GM23338 (cell line): ENCODE measurements at regions not wholly inside any gene's neighbourhood (a gene's known extent, or its start where the extent isn't known, plus 50 kb on each side); places are given as distances from the start of the nearest gene placed in this dataset.

Source experiments
- ATAC-seq: fragments of 200-7000 bp; cut with Tn5 transposase; 3 replicates; pipeline ENCODE4 v1.9.1; 2020
- DNase-seq: peaks from one replicate; pipeline ENCODE4 v3.0.0-alpha.2; 2015; ENCODE audit warnings: low spot score
- H2AFZ ChIP-seq: fragments of 200-600 bp; sonication (generic); 2 replicates; pipeline ENCODE4 v1.8.0; 2016; ENCODE audit warnings: antibody characterized with exemption, mild to moderate bottlenecking, moderate library complexity
- H3F3A ChIP-seq: fragments of 200-600 bp; sonication (generic); replicated peaks from 2 replicates; pipeline ENCODE4 v1.8.0; 2017; ENCODE audit warnings: antibody characterized with exemption, mixed run types, low read depth
- H3K27ac ChIP-seq: fragments of 200-600 bp; sonication (generic); 2 replicates; pipeline ENCODE4 v1.6.1; 2016; ENCODE audit warnings: low read depth
- H3K27me3 ChIP-seq: fragments of 200-600 bp; sonication (generic); 2 replicates; pipeline ENCODE4 v1.8.0; 2016; ENCODE audit warnings: mild to moderate bottlenecking, mixed run types, moderate library complexity; ENCODE audit not compliant: insufficient read depth
- H3K36me3 ChIP-seq: fragments of 200-600 bp; sonication (generic); 2 replicates; pipeline ENCODE4 v1.8.0; 2016; ENCODE audit warnings: mild to moderate bottlenecking; ENCODE audit not compliant: insufficient read depth
- H3K4me1 ChIP-seq: fragments of 200-600 bp; sonication (generic); 2 replicates; pipeline ENCODE4 v1.8.0; 2016; ENCODE audit warnings: mild to moderate bottlenecking, moderate library complexity; ENCODE audit not compliant: insufficient read depth
- H3K4me2 ChIP-seq: fragments of 200-600 bp; sonication (generic); 2 replicates; pipeline ENCODE4 v1.7.1; 2017; ENCODE audit warnings: mixed run types
- H3K4me3 ChIP-seq: fragments of 200-600 bp; sonication (generic); 2 replicates; pipeline ENCODE4 v1.6.1; 2016; ENCODE audit warnings: mixed run types
- H3K79me2 ChIP-seq: fragments of 200-600 bp; sonication (generic); replicated peaks from 2 replicates; pipeline ENCODE4 v1.8.0; 2017; ENCODE audit warnings: mild to moderate bottlenecking; ENCODE audit not compliant: insufficient read depth
- H3K9me2 ChIP-seq: fragments of 200-600 bp; sonication (generic); 2 replicates; pipeline ENCODE4 v1.8.0; 2017; ENCODE audit not compliant: insufficient read depth
- H4K20me1 ChIP-seq: fragments of 200-600 bp; sonication (generic); replicated peaks from 2 replicates; pipeline ENCODE4 v1.8.0; 2017; ENCODE audit warnings: mild to moderate bottlenecking; ENCODE audit not compliant: insufficient read depth
- H3K27ac Mint-ChIP-seq: 2 replicates; pipeline ENCODE4 v1.8.0; 2020; ENCODE audit warnings: inconsistent platforms, mild to moderate bottlenecking, moderate library complexity, mixed read lengths
- H3K27me3 Mint-ChIP-seq: 3 replicates; pipeline ENCODE4 v1.8.0; 2022; ENCODE audit warnings: low read depth, mild to moderate bottlenecking, moderate library complexity, mixed read lengths, inconsistent platforms; ENCODE audit not compliant: insufficient read depth, poor library complexity
- H3K36me3 Mint-ChIP-seq: 3 replicates; pipeline ENCODE4 v1.8.0; 2021; ENCODE audit warnings: low read depth, mild to moderate bottlenecking, inconsistent platforms, moderate library complexity, mixed read lengths
- H3K4me1 Mint-ChIP-seq: 3 replicates; pipeline ENCODE4 v1.8.0; 2020; ENCODE audit warnings: mild to moderate bottlenecking, inconsistent platforms, mixed read lengths
- H3K4me3 Mint-ChIP-seq: 3 replicates; pipeline ENCODE4 v1.8.0; 2021; ENCODE audit warnings: moderate library complexity, mild to moderate bottlenecking, inconsistent platforms, mixed read lengths
- H3K9me3 Mint-ChIP-seq: 3 replicates; pipeline ENCODE4 v1.8.0; 2020; ENCODE audit warnings: moderate library complexity, mild to moderate bottlenecking, inconsistent platforms, mixed read lengths
- EZH2 ChIP-seq: fragments of 200-600 bp; sonication (generic); IDR thresholded peaks from one replicate; pipeline ENCODE4 v1.8.0; 2017; ENCODE audit warnings: antibody characterized with exemption, mild to moderate bottlenecking, low read depth; ENCODE audit not compliant: unreplicated experiment
- JUNB ChIP-seq: IDR thresholded peaks from one replicate; pipeline ENCODE4 v1.6.1; 2016; ENCODE audit warnings: antibody characterized with exemption; ENCODE audit not compliant: unreplicated experiment
- NANOG ChIP-seq: IDR thresholded peaks from 2 replicates; pipeline ENCODE4 v1.6.1; 2016; ENCODE audit warnings: antibody characterized with exemption, borderline replicate concordance
- POLR2AphosphoS5 ChIP-seq: IDR thresholded peaks from 2 replicates; pipeline ENCODE4 v1.6.1; 2016; ENCODE audit warnings: antibody characterized with exemption, low read depth
- STAT1 ChIP-seq: IDR thresholded peaks from one replicate; pipeline ENCODE4 v1.6.1; 2016; ENCODE audit warnings: antibody characterized with exemption; ENCODE audit not compliant: unreplicated experiment
- ZNF114 ChIP-seq: fragments of 250-450 bp; sonication (Bioruptor Pico); IDR thresholded peaks from 2 replicates; pipeline ENCODE4 v1.5.0; 2020; ENCODE audit warnings: mild to moderate bottlenecking, moderate library complexity
- ZNF331 ChIP-seq: fragments of 250-450 bp; sonication (Bioruptor Pico); IDR thresholded peaks from 2 replicates; pipeline ENCODE4 v1.5.0; 2020; ENCODE audit warnings: low read depth, mild to moderate bottlenecking, moderate library complexity
- TF ChIP-seq, protein P1 (sequence below): IDR thresholded peaks from 2 replicates; pipeline ENCODE4 v1.6.1; 2016; ENCODE audit warnings: antibody characterized with exemption
- TF ChIP-seq, protein P2 (sequence below), 2 experiments: fragments of 200-600 bp in 1 of 2; sonication (generic) in 1 of 2; conservative IDR thresholded peaks; 2 replicates each; pipeline versions ENCODE4 v1.5.1 to v1.6.1; 2016 to 2017; ENCODE audit warnings: antibody characterized with exemption in 2 of 2, low read depth in 2 of 2, mild to moderate bottlenecking in 2 of 2, moderate library complexity in 1 of 2
- TF ChIP-seq, protein P3 (sequence below): fragments of 250-450 bp; sonication (Bioruptor Pico); IDR thresholded peaks from 2 replicates; pipeline ENCODE4 v1.5.0; 2020; ENCODE audit warnings: mild to moderate bottlenecking, moderate library complexity

DNA sequence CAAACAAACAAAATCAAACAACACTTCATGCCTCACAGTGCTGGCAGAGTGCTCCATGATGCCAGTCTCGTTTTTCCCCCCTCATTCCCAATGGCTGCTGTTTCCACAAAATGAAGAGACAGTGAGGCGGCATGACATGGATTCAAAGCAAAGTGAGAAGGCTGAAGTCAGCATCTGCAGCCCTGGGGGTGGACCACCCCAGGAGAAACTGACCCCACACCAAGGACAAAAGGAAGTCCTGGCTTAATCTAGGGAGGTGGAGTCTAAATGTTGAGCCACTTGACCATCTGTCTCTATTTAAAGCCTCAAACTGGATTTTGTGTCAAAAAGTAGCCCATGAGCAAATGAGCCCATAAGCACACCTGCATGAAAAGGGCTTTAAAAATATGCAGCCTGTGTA lies 151.2 kb upstream of the RORA start:
- Histone ChIP-seq H3K4me1 (no peaks in the 10 kb centered on the region), H3K4me3 (no peak overlapping the region), H3K27ac (no peak overlapping the region), H3F3A (no peaks in the 10 kb centered on the region), H3K27me3 (no peaks in the 10 kb centered on the region), H2AFZ (no peak overlapping the region), H3K9me2 (peaks cover 6% of the 10 kb centered on the region; the same call in 1 of the 2 replicates), H3K4me2 (no peak overlapping the region), H3K79me2 (no peaks in the 10 kb centered on the region), H3K36me3 (no peaks in the 10 kb centered on the region), H4K20me1 (no peaks in the 10 kb centered on the region)
- Mint-ChIP-seq H3K36me3 (no peaks in the 10 kb centered on the region), H3K9me3 (no peaks in the 10 kb centered on the region), H3K27ac (no peak overlapping the region), H3K4me1 (peaks cover 7% of the 10 kb centered on the region), H3K4me3 (no peak overlapping the region), H3K27me3 (no peaks in the 10 kb centered on the region)
- DNase-seq: no peak
- TF ChIP-seq, protein P1, sequence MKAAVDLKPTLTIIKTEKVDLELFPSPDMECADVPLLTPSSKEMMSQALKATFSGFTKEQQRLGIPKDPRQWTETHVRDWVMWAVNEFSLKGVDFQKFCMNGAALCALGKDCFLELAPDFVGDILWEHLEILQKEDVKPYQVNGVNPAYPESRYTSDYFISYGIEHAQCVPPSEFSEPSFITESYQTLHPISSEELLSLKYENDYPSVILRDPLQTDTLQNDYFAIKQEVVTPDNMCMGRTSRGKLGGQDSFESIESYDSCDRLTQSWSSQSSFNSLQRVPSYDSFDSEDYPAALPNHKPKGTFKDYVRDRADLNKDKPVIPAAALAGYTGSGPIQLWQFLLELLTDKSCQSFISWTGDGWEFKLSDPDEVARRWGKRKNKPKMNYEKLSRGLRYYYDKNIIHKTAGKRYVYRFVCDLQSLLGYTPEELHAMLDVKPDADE: no peak
- TF ChIP-seq JUNB: no peak
- TF ChIP-seq POLR2AphosphoS5: no peak
- no peak for TF ChIP-seq STAT1
- no peak for ATAC-seq

DNA sequence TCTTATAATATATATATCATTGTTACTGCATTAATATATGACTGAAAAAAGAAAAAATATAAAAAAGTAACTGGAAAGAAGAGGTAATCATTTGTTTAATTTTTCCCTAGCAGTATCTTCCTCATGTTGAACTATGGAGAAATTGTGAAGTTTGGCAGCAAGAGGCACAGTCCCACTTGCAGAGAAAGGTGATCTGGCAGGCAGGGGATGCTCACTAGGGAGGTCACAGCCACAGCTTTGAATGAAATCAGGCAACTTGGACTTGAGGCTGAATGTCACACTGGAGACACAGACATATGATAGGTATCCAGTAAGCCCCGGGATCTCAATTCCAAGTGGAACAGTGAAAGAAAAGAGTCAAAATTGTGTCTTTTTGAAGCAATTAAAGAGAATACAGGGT lies 149.9 kb upstream of the RORA start:
- Mint-ChIP-seq H3K36me3 (no peaks in the 10 kb centered on the region), H3K27me3 (no peaks in the 10 kb centered on the region)
- ATAC-seq: no peak
- TF ChIP-seq, protein P1: no peak
- TF ChIP-seq NANOG (no peak), JUNB (no peak), ZNF331 (CRISPR knock-in tag) (no peak), EZH2 (no peak), POLR2AphosphoS5 (no peak), ZNF114 (CRISPR knock-in tag) (no peak), STAT1 (no peak)
- TF ChIP-seq, protein P2, sequence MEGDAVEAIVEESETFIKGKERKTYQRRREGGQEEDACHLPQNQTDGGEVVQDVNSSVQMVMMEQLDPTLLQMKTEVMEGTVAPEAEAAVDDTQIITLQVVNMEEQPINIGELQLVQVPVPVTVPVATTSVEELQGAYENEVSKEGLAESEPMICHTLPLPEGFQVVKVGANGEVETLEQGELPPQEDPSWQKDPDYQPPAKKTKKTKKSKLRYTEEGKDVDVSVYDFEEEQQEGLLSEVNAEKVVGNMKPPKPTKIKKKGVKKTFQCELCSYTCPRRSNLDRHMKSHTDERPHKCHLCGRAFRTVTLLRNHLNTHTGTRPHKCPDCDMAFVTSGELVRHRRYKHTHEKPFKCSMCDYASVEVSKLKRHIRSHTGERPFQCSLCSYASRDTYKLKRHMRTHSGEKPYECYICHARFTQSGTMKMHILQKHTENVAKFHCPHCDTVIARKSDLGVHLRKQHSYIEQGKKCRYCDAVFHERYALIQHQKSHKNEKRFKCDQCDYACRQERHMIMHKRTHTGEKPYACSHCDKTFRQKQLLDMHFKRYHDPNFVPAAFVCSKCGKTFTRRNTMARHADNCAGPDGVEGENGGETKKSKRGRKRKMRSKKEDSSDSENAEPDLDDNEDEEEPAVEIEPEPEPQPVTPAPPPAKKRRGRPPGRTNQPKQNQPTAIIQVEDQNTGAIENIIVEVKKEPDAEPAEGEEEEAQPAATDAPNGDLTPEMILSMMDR (conservative IDR thresholded peaks at IDR 0.05; ENCODE audit: low read depth in 2 of 2): no peak
- TF ChIP-seq, protein P3, sequence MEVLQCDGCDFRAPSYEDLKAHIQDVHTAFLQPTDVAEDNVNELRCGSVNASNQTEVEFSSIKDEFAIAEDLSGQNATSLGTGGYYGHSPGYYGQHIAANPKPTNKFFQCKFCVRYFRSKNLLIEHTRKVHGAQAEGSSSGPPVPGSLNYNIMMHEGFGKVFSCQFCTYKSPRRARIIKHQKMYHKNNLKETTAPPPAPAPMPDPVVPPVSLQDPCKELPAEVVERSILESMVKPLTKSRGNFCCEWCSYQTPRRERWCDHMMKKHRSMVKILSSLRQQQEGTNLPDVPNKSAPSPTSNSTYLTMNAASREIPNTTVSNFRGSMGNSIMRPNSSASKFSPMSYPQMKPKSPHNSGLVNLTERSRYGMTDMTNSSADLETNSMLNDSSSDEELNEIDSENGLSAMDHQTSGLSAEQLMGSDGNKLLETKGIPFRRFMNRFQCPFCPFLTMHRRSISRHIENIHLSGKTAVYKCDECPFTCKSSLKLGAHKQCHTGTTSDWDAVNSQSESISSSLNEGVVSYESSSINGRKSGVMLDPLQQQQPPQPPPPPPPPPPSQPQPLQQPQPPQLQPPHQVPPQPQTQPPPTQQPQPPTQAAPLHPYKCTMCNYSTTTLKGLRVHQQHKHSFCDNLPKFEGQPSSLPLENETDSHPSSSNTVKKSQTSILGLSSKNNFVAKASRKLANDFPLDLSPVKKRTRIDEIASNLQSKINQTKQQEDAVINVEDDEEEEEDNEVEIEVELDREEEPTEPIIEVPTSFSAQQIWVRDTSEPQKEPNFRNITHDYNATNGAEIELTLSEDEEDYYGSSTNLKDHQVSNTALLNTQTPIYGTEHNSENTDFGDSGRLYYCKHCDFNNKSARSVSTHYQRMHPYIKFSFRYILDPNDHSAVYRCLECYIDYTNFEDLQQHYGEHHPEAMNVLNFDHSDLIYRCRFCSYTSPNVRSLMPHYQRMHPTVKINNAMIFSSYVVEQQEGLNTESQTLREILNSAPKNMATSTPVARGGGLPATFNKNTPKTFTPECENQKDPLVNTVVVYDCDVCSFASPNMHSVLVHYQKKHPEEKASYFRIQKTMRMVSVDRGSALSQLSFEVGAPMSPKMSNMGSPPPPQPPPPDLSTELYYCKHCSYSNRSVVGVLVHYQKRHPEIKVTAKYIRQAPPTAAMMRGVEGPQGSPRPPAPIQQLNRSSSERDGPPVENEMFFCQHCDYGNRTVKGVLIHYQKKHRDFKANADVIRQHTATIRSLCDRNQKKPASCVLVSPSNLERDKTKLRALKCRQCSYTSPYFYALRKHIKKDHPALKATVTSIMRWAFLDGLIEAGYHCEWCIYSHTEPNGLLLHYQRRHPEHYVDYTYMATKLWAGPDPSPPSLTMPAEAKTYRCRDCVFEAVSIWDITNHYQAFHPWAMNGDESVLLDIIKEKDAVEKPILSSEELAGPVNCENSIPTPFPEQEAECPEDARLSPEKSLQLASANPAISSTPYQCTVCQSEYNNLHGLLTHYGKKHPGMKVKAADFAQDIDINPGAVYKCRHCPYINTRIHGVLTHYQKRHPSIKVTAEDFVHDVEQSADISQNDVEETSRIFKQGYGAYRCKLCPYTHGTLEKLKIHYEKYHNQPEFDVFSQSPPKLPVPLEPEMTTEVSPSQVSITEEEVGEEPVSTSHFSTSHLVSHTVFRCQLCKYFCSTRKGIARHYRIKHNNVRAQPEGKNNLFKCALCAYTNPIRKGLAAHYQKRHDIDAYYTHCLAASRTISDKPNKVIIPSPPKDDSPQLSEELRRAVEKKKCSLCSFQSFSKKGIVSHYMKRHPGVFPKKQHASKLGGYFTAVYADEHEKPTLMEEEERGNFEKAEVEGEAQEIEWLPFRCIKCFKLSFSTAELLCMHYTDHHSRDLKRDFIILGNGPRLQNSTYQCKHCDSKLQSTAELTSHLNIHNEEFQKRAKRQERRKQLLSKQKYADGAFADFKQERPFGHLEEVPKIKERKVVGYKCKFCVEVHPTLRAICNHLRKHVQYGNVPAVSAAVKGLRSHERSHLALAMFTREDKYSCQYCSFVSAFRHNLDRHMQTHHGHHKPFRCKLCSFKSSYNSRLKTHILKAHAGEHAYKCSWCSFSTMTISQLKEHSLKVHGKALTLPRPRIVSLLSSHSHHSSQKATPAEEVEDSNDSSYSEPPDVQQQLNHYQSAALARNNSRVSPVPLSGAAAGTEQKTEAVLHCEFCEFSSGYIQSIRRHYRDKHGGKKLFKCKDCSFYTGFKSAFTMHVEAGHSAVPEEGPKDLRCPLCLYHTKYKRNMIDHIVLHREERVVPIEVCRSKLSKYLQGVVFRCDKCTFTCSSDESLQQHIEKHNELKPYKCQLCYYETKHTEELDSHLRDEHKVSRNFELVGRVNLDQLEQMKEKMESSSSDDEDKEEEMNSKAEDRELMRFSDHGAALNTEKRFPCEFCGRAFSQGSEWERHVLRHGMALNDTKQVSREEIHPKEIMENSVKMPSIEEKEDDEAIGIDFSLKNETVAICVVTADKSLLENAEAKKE (CRISPR knock-in tag): no peak

More for the DNA sequence above, 149.9 kb upstream of the RORA start:
- no peak overlapping the region for H3K27ac ChIP-seq
- Mint-ChIP-seq H3K4me1 (peaks cover 7% of the 10 kb centered on the region), H3K9me3 (no peaks in the 10 kb centered on the region), H3K4me3 (no peak overlapping the region), H3K27ac (peak overlapping the region; percentile 5; the same call in 1 of the 2 replicates)
- H3K79me2 ChIP-seq: no peaks in the 10 kb centered on the region
- no peak overlapping the region for H3K4me3 ChIP-seq
- no peak for DNase-seq
- H3K4me2 ChIP-seq: no peak overlapping the region
- no peaks in the 10 kb centered on the region for H3F3A ChIP-seq
- peak overlapping the region; percentile 12; the same call in 1 of the 2 replicates for H2AFZ ChIP-seq
- H3K4me1 ChIP-seq: no peaks in the 10 kb centered on the region
- no peaks in the 10 kb centered on the region for H4K20me1 ChIP-seq
- H3K27me3 ChIP-seq: no peaks in the 10 kb centered on the region
- H3K9me2 ChIP-seq: peaks cover 3% of the 10 kb centered on the region; the same call in 1 of the 2 replicates
- no peaks in the 10 kb centered on the region for H3K36me3 ChIP-seq
